22Rv1 (cell line): ENCODE measurements at regions not wholly inside any gene's neighbourhood (a gene's known extent, or its start where the extent isn't known, plus 50 kb on each side); places are given as distances from the start of the nearest gene placed in this dataset.

ENCODE experiments used
- H3K27ac ChIP-seq: fragments of 450-650 bp; 2 replicates; pipeline ENCODE4 v1.5.1; 2017
- CTCF ChIP-seq: fragments of 450-650 bp; IDR thresholded peaks from 2 replicates; pipeline ENCODE4 v1.5.1; 2017; ENCODE audit warnings: mild to moderate bottlenecking
- ZFX ChIP-seq: fragments of 450-650 bp; IDR thresholded peaks from 2 replicates; pipeline ENCODE4 v1.6.1; 2017; ENCODE audit warnings: antibody characterized with exemption, borderline replicate concordance

- TF ChIP-seq ZFX: no peak
- no peak for TF ChIP-seq CTCF
These were observed 169.2 kb downstream of the HAPSTR1 start for GRCh38 chr16:9260666-9261065.

GRCh38 chr16:9261376-9261775, 169.9 kb downstream of the HAPSTR1 start:
- H3K27ac ChIP-seq: no peak overlapping the region
- TF ChIP-seq ZFX (no peak), CTCF (no peak)

More at GRCh38 chr16:9260666-9261065, 169.2 kb downstream of the HAPSTR1 start:
- H3K27ac ChIP-seq: no peak overlapping the region

GRCh38 chr16:9262941-9263715, 171.7 kb downstream of the HAPSTR1 start:
- no peak overlapping the region for H3K27ac ChIP-seq
- no peak for TF ChIP-seq ZFX
- no peak for TF ChIP-seq CTCF

GRCh38 chr16:9264067-9264466, 172.6 kb downstream of the HAPSTR1 start:
- TF ChIP-seq CTCF: no peak
- no peak for TF ChIP-seq ZFX
- no peak overlapping the region for H3K27ac ChIP-seq

- no peak overlapping the region for H3K27ac ChIP-seq
- TF ChIP-seq CTCF: no peak
- TF ChIP-seq ZFX: no peak
These were observed 177.0 kb downstream of the HAPSTR1 start for GRCh38 chr16:9268446-9268845.

- TF ChIP-seq ZFX (no peak), CTCF (no peak)
- H3K27ac ChIP-seq: no peak overlapping the region
These were observed 179.0 kb downstream of the HAPSTR1 start for GRCh38 chr16:9270424-9270823.

GRCh38 chr16:9270941-9271340, 179.5 kb downstream of the HAPSTR1 start:
- H3K27ac ChIP-seq: no peak overlapping the region
- TF ChIP-seq ZFX (no peak), CTCF (no peak)
